ENCODE measurements at regions not wholly inside any gene's neighbourhood (a gene's known extent, or its start where the extent isn't known, plus 50 kb on each side); places are given as distances from the start of the nearest gene placed in this dataset.

- Histone ChIP-seq H3K27me3 (no peaks in the 10 kb centered on the region), H3K4me3 (no peak overlapping the region), H3K9me3 (no peaks in the 10 kb centered on the region), H3K36me3 (no peaks in the 10 kb centered on the region), H3K4me1 (peaks cover 0 to 21% (median 8%) of the 10 kb centered on the region in 12 donors), H3K27ac (peak overlapping the region in 4 of 12 donors; percentile 30 to 58 (median 48))
- DNase-seq, result no peak
- TF ChIP-seq, protein P1, sequence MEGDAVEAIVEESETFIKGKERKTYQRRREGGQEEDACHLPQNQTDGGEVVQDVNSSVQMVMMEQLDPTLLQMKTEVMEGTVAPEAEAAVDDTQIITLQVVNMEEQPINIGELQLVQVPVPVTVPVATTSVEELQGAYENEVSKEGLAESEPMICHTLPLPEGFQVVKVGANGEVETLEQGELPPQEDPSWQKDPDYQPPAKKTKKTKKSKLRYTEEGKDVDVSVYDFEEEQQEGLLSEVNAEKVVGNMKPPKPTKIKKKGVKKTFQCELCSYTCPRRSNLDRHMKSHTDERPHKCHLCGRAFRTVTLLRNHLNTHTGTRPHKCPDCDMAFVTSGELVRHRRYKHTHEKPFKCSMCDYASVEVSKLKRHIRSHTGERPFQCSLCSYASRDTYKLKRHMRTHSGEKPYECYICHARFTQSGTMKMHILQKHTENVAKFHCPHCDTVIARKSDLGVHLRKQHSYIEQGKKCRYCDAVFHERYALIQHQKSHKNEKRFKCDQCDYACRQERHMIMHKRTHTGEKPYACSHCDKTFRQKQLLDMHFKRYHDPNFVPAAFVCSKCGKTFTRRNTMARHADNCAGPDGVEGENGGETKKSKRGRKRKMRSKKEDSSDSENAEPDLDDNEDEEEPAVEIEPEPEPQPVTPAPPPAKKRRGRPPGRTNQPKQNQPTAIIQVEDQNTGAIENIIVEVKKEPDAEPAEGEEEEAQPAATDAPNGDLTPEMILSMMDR (IDR thresholded peaks at IDR 0.05), result peak in 5 of 12 donors; percentile 10 to 41 (median 23)
- TF ChIP-seq POLR2A (IDR thresholded peaks at IDR 0.05), result no peak
- WGBS, 4 donors, result 82 to 94% (median 85%) methylated on average over 4 of the region's 4 CpGs
- no peak for ATAC-seq
- intact Hi-C loops (cut with DNase I), result loop anchor here in 2 of 10 donors (5.0 kb wide), 1 partner anchor 56 kb away; no protein-coding TSS in a partner anchor
These were observed 136.6 kb upstream of the ZNF648 start for GRCh38 chr1:182198006-182198605.

DNA sequence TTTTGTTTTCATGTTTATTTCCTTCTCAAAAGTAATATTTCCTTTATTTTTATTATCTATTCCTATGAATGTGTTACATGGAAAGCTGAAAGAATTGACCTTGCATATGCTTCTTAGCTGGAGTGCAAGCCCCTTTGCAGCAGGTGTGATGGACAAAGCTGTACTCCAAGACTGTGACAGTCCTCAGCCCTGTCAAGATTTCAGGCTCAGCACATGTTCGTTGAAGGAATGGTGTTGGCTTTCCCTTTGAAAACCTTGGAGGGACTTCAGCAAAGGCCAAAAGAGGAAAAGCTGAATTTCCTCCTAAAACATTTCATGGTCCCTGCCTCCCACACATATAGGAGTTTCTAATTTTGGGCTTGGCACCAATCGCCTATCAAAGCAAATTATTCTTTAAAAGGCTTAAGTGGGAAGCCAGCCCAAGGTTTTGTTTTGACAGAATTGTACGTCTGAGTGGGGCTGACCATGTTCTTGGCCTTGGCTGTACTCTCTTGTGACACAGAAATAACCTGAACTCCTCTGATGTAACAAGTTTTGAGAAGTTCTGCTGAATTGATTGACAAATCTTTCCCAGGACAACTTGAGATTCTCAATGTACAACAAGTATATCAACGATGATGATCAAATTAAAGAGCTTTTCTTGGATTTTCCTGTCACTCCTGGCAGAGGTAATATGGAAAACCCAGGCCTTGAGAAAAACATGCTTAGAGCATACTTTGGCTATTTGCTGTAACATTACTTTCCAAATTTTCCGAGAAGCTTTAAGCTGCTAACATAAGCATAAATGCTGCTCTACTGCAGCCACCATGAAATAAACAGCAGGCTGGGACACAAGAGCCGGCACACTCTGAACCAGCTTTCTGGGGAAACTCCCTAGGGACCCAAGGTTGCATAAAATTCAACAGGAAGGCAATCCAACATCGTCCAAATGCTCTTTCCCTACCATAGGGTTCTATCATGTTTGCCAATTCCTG, 135.7 kb upstream of the ZNF648 start:
- H3K27me3 ChIP-seq, result no peaks in the 10 kb centered on the region
- intact Hi-C loops (cut with DNase I), result loop anchor here in 3 of 10 donors (2.0 to 5.0 kb wide), 2 partner anchors 52 to 55 kb away; no protein-coding TSS in a partner anchor
- H3K36me3 ChIP-seq, result no peaks in the 10 kb centered on the region
- ATAC-seq (peak; percentile 62 to 73 (median 67)), DNase-seq (peak in 1 of 5 donors; percentile 28)
- no peaks in the 10 kb centered on the region for H3K9me3 ChIP-seq
- H3K27ac ChIP-seq, result peak overlapping the region in 8 of 12 donors; percentile 19 to 58 (median 37)
- WGBS, 4 donors, result 45 to 57% (median 53%) methylated on average over 7 of the region's 7 CpGs
- H3K4me3 ChIP-seq, result no peak overlapping the region
- H3K4me1 ChIP-seq, result peaks cover 0 to 23% (median 8%) of the 10 kb centered on the region in 12 donors
- TF ChIP-seq, protein P1 (IDR thresholded peaks at IDR 0.05), result no peak
- TF ChIP-seq POLR2A (IDR thresholded peaks at IDR 0.05), result no peak

GRCh38 chr1:182195733-182196132, 134.2 kb upstream of the ZNF648 start:
- Histone ChIP-seq H3K4me3 (no peak overlapping the region), H3K27me3 (no peaks in the 10 kb centered on the region), H3K27ac (no peak overlapping the region), H3K36me3 (no peaks in the 10 kb centered on the region), H3K4me1 (peaks cover 0 to 28% (median 8%) of the 10 kb centered on the region in 12 donors), H3K9me3 (no peaks in the 10 kb centered on the region)
- intact Hi-C loops (cut with DNase I), result loop anchor here in 3 of 10 donors (2.0 to 5.0 kb wide), 2 partner anchors 51 to 53 kb away; no protein-coding TSS in a partner anchor
- no peak for DNase-seq
- TF ChIP-seq, protein P1 (IDR thresholded peaks at IDR 0.05), result no peak
- TF ChIP-seq POLR2A (IDR thresholded peaks at IDR 0.05), result no peak
- ATAC-seq, result no peak
- 83 to 100% (median 92%) methylated on average over 1 of the region's 1 CpG for WGBS, 4 donors

All from heart left ventricle (tissue), 16 donors.